ENCODE measurements at regions not wholly inside any gene's neighbourhood (a gene's known extent, or its start where the extent isn't known, plus 50 kb on each side); places are given as distances from the start of the nearest gene placed in this dataset.

- TF ChIP-seq, protein P1, sequence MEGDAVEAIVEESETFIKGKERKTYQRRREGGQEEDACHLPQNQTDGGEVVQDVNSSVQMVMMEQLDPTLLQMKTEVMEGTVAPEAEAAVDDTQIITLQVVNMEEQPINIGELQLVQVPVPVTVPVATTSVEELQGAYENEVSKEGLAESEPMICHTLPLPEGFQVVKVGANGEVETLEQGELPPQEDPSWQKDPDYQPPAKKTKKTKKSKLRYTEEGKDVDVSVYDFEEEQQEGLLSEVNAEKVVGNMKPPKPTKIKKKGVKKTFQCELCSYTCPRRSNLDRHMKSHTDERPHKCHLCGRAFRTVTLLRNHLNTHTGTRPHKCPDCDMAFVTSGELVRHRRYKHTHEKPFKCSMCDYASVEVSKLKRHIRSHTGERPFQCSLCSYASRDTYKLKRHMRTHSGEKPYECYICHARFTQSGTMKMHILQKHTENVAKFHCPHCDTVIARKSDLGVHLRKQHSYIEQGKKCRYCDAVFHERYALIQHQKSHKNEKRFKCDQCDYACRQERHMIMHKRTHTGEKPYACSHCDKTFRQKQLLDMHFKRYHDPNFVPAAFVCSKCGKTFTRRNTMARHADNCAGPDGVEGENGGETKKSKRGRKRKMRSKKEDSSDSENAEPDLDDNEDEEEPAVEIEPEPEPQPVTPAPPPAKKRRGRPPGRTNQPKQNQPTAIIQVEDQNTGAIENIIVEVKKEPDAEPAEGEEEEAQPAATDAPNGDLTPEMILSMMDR (IDR thresholded peaks at IDR 0.05), result no peak
- TF ChIP-seq ZFX (IDR thresholded peaks at IDR 0.05; ENCODE audit: borderline replicate concordance), result no peak
These were observed 118.4 kb upstream of the TP63 start for GRCh38 chr3:189512821-189513220.
